Spleen (tissue), 11 donors: ENCODE measurements at regions not wholly inside any gene's neighbourhood (a gene's known extent, or its start where the extent isn't known, plus 50 kb on each side); places are given as distances from the start of the nearest gene placed in this dataset.

Experiments
- DNase-seq: peaks from one replicate; pipeline ENCODE4 v3.0.0-alpha.2; 2020
- H3K27ac ChIP-seq, 8 donors: fragments of 200-600 bp; sonication (generic) in 7 of 8; 1 replicate in 4 of 8; 2 replicates in 4 of 8; pipeline versions ENCODE4 v1.5.0 to v1.8.0; 2016 to 2021; ENCODE audit warnings: inconsistent platforms in 4 of 8, mild to moderate bottlenecking in 4 of 8, moderate library complexity in 1 of 8
- H3K27me3 ChIP-seq, 7 donors: fragments of 200-600 bp; sonication (generic) in 6 of 7; replicated peaks in 1 of 7; 1 replicate in 4 of 7; 2 replicates in 3 of 7; pipeline versions ENCODE4 v1.5.0 to v1.8.0; 2016 to 2021; ENCODE audit warnings: inconsistent platforms in 3 of 7, mild to moderate bottlenecking in 1 of 7
- H3K36me3 ChIP-seq, 6 donors: fragments of 200-600 bp; sonication (generic) in 5 of 6; 1 replicate in 4 of 6; 2 replicates in 2 of 6; pipeline versions ENCODE4 v1.5.0 to v1.8.0; 2016 to 2021; ENCODE audit warnings: inconsistent platforms in 2 of 6
- H3K4me1 ChIP-seq, 6 donors: fragments of 200-600 bp; sonication (generic) in 5 of 6; 1 replicate in 3 of 6; 2 replicates in 3 of 6; pipeline versions ENCODE4 v1.5.0 to v1.8.0; 2016 to 2021; ENCODE audit warnings: inconsistent platforms in 3 of 6
- H3K4me3 ChIP-seq, 8 donors: fragments of 200-600 bp; sonication (generic) in 7 of 8; 1 replicate in 4 of 8; 2 replicates in 4 of 8; pipeline versions ENCODE4 v1.5.0 to v1.8.0; 2016 to 2021; ENCODE audit warnings: inconsistent platforms in 4 of 8, mild to moderate bottlenecking in 4 of 8, moderate library complexity in 2 of 8
- H3K9me3 ChIP-seq, 8 donors: fragments of 200-600 bp; sonication (generic) in 7 of 8; 1 replicate in 4 of 8; 2 replicates in 4 of 8; pipeline versions ENCODE4 v1.5.0 to v1.8.0; 2016 to 2021; ENCODE audit warnings: inconsistent platforms in 4 of 8
- POLR2A ChIP-seq, 3 donors: fragments of 450-650 bp; IDR thresholded peaks; one replicate each; pipeline ENCODE4 v1.5.1; 2017; ENCODE audit warnings: antibody characterized with exemption in 3 of 3, mild to moderate bottlenecking in 1 of 3
- POLR2AphosphoS5 ChIP-seq, 3 donors: sonication (generic); formaldehyde crosslinking; IDR thresholded peaks; one replicate each; pipeline ENCODE4 v1.5.1; 2017; ENCODE audit warnings: antibody characterized with exemption in 3 of 3
- WGBS, 5 donors: extraction: QIAGEN DNeasy Blood & Tissue Kit in 3 of 5; methylation state at CpG; one replicate each; pipeline versions ENCODE4 v1.1.5 to v1.1.7; 2013 to 2018; 5-methylcytosine and 5-hydroxymethylcytosine counted together
- intact Hi-C: fragments of 100-400 bp; cut with DNase I; formaldehyde crosslinking; loops from one replicate; pipeline ENCODE4 v1.15.0; 2023; ENCODE audit warnings: low total_unique reads
- TF ChIP-seq, protein P1 (sequence below), 11 experiments: fragments of 200-600 bp in 7 of 11; fragments of 450-650 bp in 4 of 11; sonication (generic) in 4 of 11; IDR thresholded peaks in 8 of 11; conservative IDR thresholded peaks in 3 of 11; 1 replicate in 7 of 11; 2 replicates in 4 of 11; pipeline versions ENCODE4 v1.4.0 to v1.8.0; 2016 to 2021; ENCODE audit warnings: antibody characterized with exemption in 11 of 11, inconsistent platforms in 4 of 11, mild to moderate bottlenecking in 1 of 11
- donor health status: healthy with polysubstance abuse.
- donor health status: DM: no; HTN: no; CAD: no; lungs with moderate emphysema.
- donor health status: DM: no; HTN: no; CAD: no.
- donor health status: Bipolar disorder and iron deficiency.
- donor health status: healthy.
- donor health status: DM: no; HTN: no; CAD: no.
- donor health status: DM: yes; HTN: yes; CAD: no.

DNA sequence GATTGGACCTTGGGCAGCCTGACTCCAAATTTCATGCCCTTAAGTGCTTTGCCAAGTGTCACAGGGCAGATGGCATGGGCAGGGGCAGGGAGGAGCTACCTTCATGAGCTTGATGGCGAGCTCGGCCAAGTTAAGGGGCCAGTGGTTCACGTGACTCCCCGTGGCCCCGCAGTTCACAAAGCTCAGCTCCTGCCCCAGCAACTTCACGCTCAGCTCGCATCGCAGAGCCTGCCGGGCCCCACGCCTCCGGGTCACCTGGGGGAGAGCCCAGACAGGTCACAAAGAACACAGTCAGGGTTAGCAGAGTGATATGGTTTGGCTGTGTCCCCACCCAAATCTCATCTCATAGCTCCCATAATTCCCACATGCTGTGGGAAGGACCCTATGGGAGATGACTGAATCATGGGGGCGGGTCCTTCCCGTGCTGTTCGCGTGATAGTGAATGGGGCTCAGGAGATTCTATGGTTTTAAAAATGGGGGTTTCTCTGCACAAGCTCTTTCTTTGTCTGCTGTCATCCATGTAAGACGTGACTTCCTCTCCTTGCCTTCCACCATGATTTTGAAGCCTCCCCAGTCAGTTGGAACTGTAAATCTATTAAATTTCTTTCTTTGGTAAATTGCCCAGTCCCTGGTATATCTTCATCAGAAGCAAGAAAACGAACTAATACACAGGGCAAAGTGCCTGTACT lies 108.1 kb downstream of the LITAF start:
- Histone ChIP-seq H3K36me3 (no peaks in the 10 kb centered on the region), H3K4me3 (no peak overlapping the region), H3K9me3 (peaks cover 0 to 23% (median 17%) of the 10 kb centered on the region in 8 donors), H3K4me1 (no peaks in the 10 kb centered on the region), H3K27me3 (no peaks in the 10 kb centered on the region), H3K27ac (no peak overlapping the region)
- intact Hi-C loops: no loop called here
- WGBS, 5 donors: 87 to 90% (median 88%) methylated on average over 17 of the region's 17 CpGs
- TF ChIP-seq, protein P1, sequence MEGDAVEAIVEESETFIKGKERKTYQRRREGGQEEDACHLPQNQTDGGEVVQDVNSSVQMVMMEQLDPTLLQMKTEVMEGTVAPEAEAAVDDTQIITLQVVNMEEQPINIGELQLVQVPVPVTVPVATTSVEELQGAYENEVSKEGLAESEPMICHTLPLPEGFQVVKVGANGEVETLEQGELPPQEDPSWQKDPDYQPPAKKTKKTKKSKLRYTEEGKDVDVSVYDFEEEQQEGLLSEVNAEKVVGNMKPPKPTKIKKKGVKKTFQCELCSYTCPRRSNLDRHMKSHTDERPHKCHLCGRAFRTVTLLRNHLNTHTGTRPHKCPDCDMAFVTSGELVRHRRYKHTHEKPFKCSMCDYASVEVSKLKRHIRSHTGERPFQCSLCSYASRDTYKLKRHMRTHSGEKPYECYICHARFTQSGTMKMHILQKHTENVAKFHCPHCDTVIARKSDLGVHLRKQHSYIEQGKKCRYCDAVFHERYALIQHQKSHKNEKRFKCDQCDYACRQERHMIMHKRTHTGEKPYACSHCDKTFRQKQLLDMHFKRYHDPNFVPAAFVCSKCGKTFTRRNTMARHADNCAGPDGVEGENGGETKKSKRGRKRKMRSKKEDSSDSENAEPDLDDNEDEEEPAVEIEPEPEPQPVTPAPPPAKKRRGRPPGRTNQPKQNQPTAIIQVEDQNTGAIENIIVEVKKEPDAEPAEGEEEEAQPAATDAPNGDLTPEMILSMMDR (IDR thresholded peaks at IDR 0.05 in 8 of 11, conservative IDR thresholded peaks at IDR 0.05 in 3 of 11): no peak
- TF ChIP-seq POLR2A (IDR thresholded peaks at IDR 0.05) (no peak), POLR2AphosphoS5 (IDR thresholded peaks at IDR 0.05) (no peak)
- DNase-seq: no peak

DNA sequence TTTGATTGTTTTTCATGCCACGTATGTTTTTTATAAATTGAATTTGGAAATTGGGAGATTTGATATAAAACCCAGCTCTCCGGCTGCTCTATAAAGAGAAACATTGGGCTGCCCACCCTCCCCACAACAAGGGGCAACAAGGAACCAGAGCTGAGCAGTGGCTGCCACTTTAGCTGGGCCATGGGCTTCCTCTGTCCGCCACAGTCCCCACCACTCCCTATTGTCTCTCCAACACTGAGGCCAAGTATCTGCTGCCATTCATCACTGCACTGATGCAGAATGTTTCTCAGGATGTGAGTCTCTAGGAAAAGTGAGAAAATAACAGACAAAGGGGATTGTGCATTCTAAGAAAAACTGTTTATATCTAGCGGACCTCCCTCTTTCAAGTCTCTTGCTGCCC lies 106.8 kb downstream of the LITAF start:
- Histone ChIP-seq H3K4me3 (no peak overlapping the region), H3K27ac (no peak overlapping the region), H3K27me3 (no peaks in the 10 kb centered on the region), H3K9me3 (peaks cover 0 to 36% (median 26%) of the 10 kb centered on the region in 8 donors), H3K36me3 (no peaks in the 10 kb centered on the region), H3K4me1 (no peaks in the 10 kb centered on the region)
- TF ChIP-seq POLR2AphosphoS5 (IDR thresholded peaks at IDR 0.05) (no peak), POLR2A (IDR thresholded peaks at IDR 0.05) (no peak)
- TF ChIP-seq, protein P1 (IDR thresholded peaks at IDR 0.05 in 8 of 11, conservative IDR thresholded peaks at IDR 0.05 in 3 of 11): no peak
- no peak for DNase-seq
- intact Hi-C loops: no loop called here
- 69 to 98% (median 95%) methylated on average over 4 of the region's 4 CpGs for WGBS, 5 donors

DNA sequence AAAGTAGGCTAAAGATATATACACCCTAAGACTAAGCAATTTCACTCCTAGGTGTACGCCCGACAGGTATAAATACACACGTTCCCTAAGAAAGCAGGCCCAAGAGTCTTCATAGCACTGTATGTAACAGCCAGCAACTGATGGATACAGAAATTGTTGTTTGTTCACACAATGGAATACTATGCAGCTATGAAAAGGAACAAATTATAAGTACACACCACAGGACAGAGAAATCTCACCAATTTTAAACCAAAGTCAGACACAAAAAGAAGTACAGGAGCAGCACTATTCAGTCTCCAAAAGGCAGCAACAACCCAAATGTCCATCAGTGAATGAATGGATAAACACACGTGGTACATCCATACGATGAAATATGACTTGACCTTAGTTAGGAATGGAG lies 106.1 kb downstream of the LITAF start:
- WGBS, 5 donors: 96 to 99% (median 97%) methylated on average over 5 of the region's 5 CpGs
- no peaks in the 10 kb centered on the region for H3K27me3 ChIP-seq
- DNase-seq: no peak
- peaks cover 0 to 38% (median 28%) of the 10 kb centered on the region in 8 donors for H3K9me3 ChIP-seq
- intact Hi-C loops: no loop called here
- no peaks in the 10 kb centered on the region for H3K4me1 ChIP-seq
- TF ChIP-seq, protein P1 (IDR thresholded peaks at IDR 0.05 in 8 of 11, conservative IDR thresholded peaks at IDR 0.05 in 3 of 11): no peak
- TF ChIP-seq POLR2A (IDR thresholded peaks at IDR 0.05) (no peak), POLR2AphosphoS5 (IDR thresholded peaks at IDR 0.05) (no peak)
- H3K27ac ChIP-seq: no peak overlapping the region
- no peaks in the 10 kb centered on the region for H3K36me3 ChIP-seq
- no peak overlapping the region for H3K4me3 ChIP-seq

DNA sequence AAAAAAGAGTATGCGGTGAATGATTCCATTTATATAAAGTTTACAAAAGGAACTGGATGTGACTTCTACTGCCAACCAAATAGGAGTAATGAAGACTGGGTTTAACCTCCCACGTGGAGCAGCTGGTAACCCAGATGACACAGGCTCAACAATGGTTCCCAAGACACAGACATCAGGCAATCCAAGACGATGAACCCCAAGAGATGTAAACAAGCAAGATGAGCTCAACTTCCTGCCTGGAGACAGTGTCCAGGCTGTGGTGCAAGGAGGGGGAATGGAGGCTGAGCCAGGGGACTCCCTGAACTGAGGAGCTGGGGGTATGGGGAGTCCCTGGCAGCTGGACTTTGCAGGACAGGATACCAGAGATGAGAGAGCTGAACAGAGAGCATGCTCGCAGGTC lies 104.7 kb downstream of the LITAF start:
- DNase-seq: no peak
- no peak overlapping the region for H3K27ac ChIP-seq
- no peaks in the 10 kb centered on the region for H3K4me1 ChIP-seq
- H3K27me3 ChIP-seq: no peaks in the 10 kb centered on the region
- H3K4me3 ChIP-seq: no peak overlapping the region
- 48 to 81% (median 75%) methylated on average over 4 of the region's 4 CpGs for WGBS, 5 donors
- no peaks in the 10 kb centered on the region for H3K36me3 ChIP-seq
- intact Hi-C loops: no loop called here
- peaks cover 0 to 38% (median 28%) of the 10 kb centered on the region in 8 donors for H3K9me3 ChIP-seq
- TF ChIP-seq, protein P1 (IDR thresholded peaks at IDR 0.05 in 8 of 11, conservative IDR thresholded peaks at IDR 0.05 in 3 of 11): no peak
- TF ChIP-seq POLR2A (IDR thresholded peaks at IDR 0.05): no peak
- no peak for TF ChIP-seq POLR2AphosphoS5 (IDR thresholded peaks at IDR 0.05)
